ENCODE measurements at regions not wholly inside any gene's neighbourhood (a gene's known extent, or its start where the extent isn't known, plus 50 kb on each side); places are given as distances from the start of the nearest gene placed in this dataset.

DNA sequence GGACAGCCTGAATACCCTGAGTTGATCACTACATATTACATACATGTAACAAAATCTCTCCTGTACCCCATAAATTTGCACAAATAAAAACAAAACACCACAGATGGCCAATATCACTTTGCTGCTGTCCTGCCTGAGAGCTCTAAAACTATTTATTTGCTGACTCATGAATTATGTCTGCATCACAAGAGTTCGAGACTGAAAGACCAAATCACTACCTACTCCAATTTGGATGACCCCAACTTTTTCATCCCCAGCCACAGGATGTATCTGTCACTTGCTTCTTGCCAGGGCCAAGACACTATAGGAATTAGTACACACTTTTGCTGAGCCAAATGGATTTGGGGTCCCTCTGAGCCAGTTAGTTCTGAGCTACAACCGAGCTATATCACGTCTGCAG, 409.7 kb upstream of the NFE2L3 start:
- TF ChIP-seq, protein P1, sequence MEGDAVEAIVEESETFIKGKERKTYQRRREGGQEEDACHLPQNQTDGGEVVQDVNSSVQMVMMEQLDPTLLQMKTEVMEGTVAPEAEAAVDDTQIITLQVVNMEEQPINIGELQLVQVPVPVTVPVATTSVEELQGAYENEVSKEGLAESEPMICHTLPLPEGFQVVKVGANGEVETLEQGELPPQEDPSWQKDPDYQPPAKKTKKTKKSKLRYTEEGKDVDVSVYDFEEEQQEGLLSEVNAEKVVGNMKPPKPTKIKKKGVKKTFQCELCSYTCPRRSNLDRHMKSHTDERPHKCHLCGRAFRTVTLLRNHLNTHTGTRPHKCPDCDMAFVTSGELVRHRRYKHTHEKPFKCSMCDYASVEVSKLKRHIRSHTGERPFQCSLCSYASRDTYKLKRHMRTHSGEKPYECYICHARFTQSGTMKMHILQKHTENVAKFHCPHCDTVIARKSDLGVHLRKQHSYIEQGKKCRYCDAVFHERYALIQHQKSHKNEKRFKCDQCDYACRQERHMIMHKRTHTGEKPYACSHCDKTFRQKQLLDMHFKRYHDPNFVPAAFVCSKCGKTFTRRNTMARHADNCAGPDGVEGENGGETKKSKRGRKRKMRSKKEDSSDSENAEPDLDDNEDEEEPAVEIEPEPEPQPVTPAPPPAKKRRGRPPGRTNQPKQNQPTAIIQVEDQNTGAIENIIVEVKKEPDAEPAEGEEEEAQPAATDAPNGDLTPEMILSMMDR (IDR thresholded peaks at IDR 0.05; ENCODE audit: poor library complexity, severe bottlenecking) = no peak
- TF ChIP-seq POLR2AphosphoS5 (IDR thresholded peaks at IDR 0.05) (no peak), EP300 (conservative IDR thresholded peaks at IDR 0.05; ENCODE audit: poor library complexity, severe bottlenecking) (no peak)

Measured in neural cell (in vitro differentiated cells).